ENCODE measurements at regions not wholly inside any gene's neighbourhood (a gene's known extent, or its start where the extent isn't known, plus 50 kb on each side); places are given as distances from the start of the nearest gene placed in this dataset.

- no peak for TF ChIP-seq CTCF (IDR thresholded peaks at IDR 0.05 in 4 of 5, conservative IDR thresholded peaks at IDR 0.05 in 1 of 5)
- TF ChIP-seq POLR2A (IDR thresholded peaks at IDR 0.05) = no peak
Observed at GRCh38 chr9:103530934-103531333, 535.8 kb downstream of the CYLC2 start.
